K562 (cell line): ENCODE measurements at regions not wholly inside any gene's neighbourhood (a gene's known extent, or its start where the extent isn't known, plus 50 kb on each side); places are given as distances from the start of the nearest gene placed in this dataset.

Experiments
- JUND ChIP-seq, 2 experiments: IDR thresholded peaks; 2 replicates in 1 of 2; 3 replicates in 1 of 2; pipeline ENCODE4 v1.6.1; 2011; ENCODE audit warnings: borderline replicate concordance in 2 of 2, low read depth in 2 of 2, low read length in 2 of 2, improper control_type of control experiment in 1 of 2, missing biosample characterization in 1 of 2, missing genetic modification characterization in 1 of 2, missing genetic modification reagents in 1 of 2
- SREBF1 ChIP-seq: fragments of 150-350 bp; IDR thresholded peaks from 2 replicates; pipeline ENCODE4 v1.6.1; 2014; ENCODE audit warnings: antibody characterized with exemption, low read depth, low read length, borderline replicate concordance
- TCF7 ChIP-seq: sonication (generic); IDR thresholded peaks from 2 replicates; pipeline ENCODE4 v1.6.1; 2016; ENCODE audit warnings: antibody characterized with exemption, borderline replicate concordance
- TF ChIP-seq, protein P1 (sequence below): sonication (generic); formaldehyde crosslinking; IDR thresholded peaks from 2 replicates; pipeline ENCODE4 v1.8.1; 2023; ENCODE audit warnings: mild to moderate bottlenecking, missing genetic modification reagents, moderate library complexity

DNA sequence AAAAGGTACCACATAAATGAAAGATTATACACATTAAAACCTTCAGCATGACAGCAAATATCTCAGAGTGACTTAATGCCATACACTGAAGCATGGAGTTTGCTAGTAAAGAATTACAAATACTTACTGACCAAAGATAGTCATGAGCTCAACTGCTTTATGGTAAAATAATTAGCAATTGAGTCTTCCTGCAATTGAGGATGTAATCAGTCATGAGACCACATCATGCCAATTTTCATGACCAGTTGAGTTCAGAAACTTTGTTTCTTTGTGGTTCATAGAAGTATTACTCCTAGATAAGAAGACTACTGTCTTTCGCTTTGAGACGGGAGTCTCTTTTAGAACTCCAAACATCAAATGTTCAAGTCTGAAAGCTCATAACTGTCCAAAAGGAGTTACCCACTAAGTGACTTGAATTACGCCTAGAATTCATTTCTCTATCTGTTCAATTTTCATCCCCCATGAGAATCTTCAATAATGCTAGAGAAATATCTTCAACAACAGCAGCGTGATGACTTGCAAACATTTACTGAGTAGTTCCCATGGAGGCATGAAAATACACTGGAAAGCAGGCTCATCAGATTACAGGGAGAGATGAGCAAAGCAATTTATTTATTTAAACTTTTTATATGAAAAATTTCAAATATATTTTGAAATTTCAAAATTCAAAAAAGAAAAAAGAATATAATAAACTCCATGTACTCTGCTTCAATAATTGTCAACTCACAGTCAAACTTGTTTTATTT is 120.0 kb downstream of the BTG1 start:
- TF ChIP-seq, protein P1, sequence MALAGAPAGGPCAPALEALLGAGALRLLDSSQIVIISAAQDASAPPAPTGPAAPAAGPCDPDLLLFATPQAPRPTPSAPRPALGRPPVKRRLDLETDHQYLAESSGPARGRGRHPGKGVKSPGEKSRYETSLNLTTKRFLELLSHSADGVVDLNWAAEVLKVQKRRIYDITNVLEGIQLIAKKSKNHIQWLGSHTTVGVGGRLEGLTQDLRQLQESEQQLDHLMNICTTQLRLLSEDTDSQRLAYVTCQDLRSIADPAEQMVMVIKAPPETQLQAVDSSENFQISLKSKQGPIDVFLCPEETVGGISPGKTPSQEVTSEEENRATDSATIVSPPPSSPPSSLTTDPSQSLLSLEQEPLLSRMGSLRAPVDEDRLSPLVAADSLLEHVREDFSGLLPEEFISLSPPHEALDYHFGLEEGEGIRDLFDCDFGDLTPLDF (CRISPR knock-in tag), result no peak
- no peak for TF ChIP-seq TCF7
- no peak for TF ChIP-seq SREBF1
- no peak for TF ChIP-seq JUND (IDR thresholded peaks at IDR 0.05; ENCODE audit: borderline replicate concordance, low read depth, low read length)
- no peak for TF ChIP-seq JUND (tag; IDR thresholded peaks at IDR 0.05; ENCODE audit: borderline replicate concordance, low read depth, low read length)
